NCI-H526 treated with DMSO at 0.1 percent for 48 hours (cell line): ENCODE measurements at regions not wholly inside any gene's neighbourhood (a gene's known extent, or its start where the extent isn't known, plus 50 kb on each side); places are given as distances from the start of the nearest gene placed in this dataset.

ENCODE experiments used
- DNase-seq: peaks from one replicate; lab custom pipeline; 2025; lab: John Stamatoyannopoulos, UW

DNA sequence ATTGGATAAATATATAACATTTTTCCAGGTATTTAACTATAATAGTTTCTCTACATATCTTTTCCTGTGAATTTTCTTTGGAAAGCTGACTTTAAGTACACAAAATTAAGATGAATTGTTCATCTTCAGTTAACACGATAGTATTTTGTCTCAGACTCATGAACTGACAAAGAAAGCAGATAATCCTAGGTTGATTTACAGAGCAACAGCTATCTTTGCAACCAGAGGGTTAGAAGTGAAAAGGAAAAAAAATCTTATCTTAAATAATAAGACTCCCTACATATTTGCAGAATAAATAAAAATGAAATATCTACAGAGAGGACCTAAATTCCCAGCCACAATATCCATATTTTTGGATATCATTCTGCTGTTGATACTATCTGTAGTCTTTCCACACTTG, 350.2 kb upstream of the GRM7 start:
- DNase-seq, result no peak

DNA sequence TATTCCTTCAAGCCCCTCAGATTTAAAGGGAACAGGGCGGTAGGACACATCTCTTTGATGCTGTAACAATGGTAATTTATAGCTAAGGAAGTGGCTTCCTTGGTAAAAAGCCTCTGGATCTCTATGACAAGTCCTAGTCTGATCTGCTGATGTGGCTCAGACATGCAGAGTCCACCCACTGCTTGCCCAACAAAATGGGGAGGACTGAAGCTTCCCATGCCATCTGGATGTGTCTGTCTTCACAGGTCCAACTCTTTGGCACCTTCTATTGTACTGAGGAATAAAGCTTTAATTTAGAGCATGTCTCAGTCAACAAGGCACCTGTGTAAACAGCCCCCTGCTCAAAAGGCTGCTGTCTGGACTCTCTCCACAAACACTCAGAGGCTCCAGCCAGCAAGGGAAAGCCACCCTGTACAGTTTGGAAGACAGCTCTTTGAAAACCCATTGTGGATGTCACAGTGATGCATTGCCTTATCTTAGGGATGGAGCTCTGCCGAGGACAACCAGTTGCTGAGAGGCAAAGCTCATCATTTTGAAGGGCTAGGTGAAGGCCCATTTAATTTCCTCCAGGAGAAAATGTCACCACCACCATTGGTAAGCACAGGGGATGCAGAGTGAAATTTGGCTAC, 348.6 kb upstream of the GRM7 start:
- DNase-seq, result no peak

DNA sequence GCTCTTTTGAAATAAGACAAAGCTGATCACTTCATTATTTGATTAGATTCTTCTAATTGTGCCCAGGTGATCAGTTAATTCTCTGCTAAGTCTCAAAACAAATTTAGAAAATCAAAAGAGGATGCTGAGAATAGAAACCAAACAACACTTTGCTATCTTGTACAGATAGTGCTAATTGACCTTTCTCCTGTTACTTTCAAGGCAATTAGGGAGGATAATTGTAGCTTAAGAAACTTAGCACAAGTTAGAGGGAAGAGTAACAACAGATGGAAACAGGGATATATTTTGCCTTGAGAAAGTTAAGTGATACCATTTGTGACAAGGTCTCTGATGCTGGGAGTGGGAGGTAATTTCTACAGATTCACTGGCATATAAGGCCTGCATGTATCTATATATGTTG, 344.8 kb upstream of the GRM7 start:
- no peak for DNase-seq

DNA sequence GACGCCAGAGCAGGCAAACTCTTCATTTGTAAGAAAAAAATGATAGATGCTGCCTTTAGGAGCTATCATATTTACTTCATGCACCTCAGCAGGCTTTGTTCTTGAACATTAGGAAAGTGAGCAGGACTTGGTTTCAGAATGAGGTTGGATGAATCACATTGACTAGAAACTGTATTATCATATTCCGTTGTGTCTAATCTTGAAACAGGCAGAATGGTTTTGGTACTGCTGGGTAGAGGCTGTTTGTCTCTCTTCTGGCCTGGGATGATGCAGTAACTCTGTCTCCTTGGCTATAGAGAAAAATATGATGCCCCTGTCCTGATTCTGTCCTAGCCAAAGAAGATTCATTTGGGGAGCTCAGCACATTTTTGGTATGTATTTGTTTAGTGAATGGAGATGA, 344.2 kb upstream of the GRM7 start:
- no peak for DNase-seq

DNA sequence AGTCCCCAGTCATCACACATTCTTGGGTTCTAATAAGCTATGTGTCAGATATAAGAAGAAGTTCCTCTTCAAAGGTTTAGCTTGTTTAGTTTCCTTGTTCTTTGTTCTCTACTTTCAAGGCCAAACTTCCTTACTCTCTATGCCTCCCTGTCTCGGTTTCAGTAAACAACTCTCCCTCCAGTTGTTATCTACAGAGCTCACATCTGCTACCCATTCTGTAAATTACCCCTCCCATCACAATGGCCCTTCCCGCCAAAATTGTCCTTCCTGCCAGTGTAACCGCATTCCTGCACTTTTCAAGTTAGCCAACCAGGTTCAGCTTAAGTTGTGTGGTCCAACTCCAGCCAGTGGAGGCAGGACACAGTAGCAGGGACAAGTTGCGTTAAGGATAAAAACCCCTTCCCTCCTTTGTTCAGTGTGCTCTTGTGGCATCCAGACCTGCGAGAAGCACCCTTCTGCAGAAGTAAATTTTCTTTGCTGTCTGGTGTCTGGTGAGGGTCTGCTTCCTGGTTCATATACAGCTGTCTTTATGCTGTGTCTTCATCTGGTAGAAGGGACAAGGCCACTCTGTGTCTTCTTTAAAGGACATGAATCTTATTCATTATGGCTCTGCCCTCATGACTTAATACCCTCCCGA, 342.1 kb upstream of the GRM7 start:
- DNase-seq, result no peak

DNA sequence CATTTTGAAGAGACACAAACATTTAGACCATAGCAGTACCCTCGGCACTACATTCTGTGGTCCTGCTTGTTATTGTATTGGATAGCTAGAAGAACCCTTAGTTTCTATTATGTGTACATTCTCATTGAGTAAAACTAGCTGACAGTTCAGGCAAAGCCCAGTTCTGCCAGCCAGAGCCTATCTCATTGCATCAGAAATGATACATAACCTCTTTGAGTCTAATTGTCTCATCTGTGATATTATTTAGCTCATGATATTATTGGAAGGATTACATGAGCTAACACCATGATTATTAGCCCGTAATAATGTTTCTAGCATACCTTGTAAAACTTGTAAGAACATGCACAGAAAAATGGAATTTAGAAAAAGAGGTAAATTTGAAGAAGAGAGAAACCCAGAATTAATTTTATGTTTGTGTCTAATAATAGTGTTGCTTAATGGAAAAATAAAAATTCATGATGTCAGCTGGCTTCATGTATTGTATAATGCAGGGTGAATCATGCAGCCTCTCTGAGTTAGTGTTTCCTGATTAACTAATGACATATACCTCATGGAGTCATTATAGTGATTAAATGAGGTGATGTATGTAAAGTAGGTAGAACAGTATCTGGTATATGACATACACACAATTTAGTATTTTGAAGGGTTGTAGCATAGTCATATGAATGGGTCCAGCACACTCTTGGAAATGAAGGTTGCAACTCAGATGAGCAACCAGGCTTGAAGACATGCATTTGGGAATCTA, 339.4 kb upstream of the GRM7 start:
- DNase-seq, result no peak

DNA sequence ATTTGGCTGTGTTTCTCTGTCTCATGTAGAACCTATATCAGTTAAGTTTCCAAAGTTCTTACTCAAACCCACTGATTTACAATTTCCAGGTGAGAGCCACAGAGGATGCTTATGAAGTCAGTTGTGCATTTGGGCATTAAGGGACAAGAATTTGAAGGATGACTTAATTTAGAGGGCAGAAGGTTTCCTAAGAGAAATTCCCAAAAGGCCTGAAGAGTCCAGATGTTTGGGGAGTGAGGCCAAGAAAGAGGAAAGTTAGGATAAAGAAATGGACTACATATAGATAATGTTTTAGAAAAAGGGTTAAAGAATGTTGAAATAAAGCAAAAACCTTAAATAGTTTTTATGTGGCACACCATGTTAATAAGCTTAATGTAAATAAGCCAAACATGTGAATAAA, 338.7 kb upstream of the GRM7 start:
- no peak for DNase-seq

DNA sequence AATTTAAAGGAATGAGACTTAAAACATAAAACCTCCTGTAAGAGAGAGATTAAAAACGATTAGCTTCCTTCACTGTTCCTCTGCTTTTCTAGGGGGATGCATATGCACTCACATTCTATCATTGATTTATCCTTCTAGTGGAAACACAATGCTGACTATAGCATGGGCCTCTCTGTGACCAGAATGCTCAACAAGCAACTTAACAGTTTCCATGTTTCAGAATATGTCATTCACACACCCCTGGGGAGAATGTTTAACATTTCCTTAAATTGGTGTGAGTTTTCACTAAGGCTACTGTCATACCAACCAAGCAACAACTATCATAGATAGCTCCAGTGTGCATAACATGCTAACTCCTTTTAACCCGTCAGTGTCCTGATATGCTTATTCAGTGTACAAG, 337.9 kb upstream of the GRM7 start:
- DNase-seq, result no peak

DNA sequence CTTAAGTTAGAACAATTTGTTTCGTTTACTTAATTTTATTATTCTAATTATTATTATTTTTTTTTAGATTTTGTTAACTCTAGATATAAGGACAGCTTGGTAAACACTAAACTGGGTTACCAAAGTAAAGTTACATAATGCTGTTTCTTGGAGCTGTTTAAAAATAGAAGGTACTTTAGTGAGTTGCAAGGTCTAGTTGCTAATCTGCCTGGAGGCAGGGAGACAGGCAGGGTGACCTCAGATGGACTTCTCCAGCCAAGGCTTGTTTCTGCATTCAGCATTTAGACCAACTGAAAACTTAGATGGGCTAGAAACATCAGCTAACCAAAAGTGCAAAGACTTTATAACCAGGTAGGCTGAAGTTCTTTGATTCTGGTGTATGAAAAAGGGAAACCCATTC, 336.4 kb upstream of the GRM7 start:
- no peak for DNase-seq

DNA sequence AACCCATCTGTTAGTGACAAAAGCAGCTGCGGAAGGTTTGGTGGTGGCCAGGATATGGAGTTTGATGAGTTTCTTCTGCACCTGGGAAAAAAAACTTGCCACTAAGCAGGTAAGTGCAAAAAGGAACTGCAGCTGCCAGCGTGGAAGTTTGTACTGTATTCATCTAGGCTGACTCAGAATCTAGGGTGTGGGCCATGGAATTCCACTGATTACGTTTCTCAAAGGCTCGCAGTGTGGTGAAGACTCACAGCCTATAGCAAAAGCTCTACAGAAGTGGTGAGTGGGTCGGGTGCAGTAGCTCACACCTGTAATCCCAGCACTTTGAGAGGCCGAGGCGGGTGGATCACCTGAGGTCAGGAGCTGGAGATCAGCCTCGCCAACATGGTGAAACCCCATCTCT, 334.6 kb upstream of the GRM7 start:
- DNase-seq, result no peak

DNA sequence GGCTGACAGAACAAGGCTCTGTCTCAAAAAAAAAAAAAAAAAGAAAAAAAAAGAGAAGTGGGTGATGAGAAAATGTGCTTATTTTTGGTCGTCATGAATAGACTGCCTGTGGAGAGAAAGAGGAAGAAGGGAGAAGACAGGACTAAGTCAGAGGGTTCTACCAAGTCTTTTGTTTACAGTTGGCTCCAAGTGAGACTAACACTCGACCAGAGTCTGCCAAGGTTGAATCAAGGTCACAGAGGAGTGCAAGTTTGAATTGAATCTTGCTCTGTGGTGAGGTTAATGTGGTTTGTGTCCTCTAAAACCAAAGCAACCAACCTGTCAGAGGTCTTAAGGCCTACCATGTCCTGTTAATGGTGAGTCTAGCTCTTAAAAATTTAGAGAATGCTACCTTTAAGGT, 334.1 kb upstream of the GRM7 start:
- DNase-seq, result no peak

DNA sequence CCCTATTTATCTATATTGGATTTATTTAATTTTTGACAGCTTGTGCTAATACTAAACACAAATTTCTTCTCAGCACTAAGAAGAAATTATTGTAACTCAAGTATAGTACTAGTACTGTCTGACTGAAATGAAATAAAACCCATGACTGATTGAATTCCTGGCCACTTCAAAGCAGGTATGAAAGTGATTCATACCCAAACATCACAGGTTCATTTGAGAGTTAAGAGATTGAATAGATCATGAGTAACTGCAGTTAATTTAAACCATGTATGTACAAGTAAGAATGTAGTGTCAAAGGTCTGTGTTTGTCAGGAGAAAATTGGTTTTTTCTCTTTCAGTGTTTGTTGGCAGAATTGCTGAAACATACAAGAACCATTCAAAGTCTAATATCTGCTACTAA, 332.0 kb upstream of the GRM7 start:
- DNase-seq, result no peak

DNA sequence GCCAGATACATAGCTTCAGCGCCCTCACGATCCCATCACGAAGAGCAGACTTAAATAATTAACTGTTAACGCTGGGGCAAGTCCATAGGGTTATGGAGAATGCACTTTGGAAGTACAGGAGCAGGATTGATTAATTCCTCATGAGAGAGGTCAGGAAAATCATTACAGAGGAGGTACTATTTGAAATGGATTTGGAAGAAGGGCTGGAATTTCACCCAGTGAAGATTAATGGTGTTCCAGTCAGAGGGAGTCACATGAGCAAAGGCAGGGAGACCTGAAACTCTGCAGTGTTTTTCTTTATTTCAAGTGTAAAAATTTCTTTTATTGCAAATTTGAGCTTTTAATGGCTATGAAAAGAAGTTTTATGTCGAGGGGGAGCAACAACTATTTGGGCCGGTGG, 329.8 kb upstream of the GRM7 start:
- no peak for DNase-seq

DNA sequence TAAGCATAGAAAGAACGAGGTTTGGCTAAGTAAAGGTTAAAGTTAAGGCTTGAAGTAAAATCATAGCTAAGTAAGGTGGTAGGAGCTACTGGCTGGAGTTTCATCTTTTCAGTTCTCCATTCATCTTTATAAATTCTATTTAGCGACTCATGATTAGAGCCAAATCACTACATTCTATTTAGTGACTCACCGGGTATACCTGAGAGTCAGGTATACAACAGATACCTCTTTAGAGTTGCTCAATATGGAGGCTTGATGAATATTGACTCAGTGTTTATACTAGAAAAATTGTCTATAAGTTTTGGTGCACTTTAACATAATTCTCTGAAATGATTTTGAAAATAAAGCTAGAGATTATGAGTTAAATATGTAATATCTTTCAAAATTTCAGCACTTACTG, 328.8 kb upstream of the GRM7 start:
- DNase-seq, result no peak

DNA sequence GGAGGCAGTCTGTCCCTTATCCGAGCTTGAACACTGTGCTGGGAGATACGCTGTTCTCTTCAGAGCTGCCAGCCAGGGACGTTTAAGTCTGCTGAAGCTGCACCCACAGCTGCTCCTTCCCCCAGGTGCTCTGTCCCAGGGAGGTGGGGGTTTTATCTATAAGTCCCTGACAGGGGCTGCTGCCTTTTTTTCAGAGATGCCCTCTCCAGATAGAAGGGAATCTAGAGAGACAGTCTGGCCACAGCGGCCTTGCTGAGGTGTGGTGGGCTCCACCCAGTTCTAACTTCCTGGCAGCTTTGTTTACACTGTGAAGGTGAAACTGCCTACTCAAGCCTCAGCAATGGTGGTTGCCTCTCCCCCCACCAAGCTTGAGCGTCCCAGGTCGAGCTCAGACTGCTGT, 319.9 kb upstream of the GRM7 start:
- DNase-seq, result no peak

DNA sequence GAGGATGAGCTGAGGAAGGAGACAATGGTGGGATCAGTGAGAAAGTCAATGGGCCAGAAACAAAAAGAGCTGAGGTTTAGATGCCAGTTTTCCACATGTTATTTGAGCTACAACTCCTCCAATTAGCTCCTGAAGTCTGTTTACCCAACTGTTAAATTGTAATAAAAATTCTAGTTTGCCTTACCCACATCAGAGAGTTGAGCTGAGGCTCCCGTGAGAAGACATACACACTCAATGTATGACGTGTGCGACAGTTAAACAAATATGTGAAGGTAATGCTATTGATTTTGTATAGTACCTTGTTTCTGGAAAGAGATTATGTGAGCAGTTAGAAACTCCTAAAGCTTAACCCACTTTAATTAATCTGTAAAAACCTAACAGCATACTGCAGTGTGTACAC, 318.1 kb upstream of the GRM7 start:
- DNase-seq, result no peak

DNA sequence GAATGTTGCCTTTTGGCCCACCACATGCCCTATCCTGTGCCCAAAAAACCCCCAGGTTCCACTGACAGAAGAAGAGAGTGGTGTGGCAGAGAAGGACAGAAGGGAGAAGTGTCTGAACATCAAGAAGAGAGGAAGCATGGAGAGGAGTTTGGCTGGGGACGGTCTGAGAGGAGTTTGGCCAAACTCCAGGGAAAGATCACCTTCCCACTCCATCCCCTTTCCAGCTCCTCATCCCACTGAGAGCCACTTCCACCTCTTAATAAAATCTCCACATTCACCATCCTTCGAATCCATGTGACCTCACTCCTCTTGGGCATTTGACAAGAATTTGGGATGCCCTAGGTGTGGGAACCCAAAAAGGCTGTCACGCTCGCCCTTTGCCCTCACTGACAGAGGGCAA, 311.6 kb upstream of the GRM7 start:
- no peak for DNase-seq

DNA sequence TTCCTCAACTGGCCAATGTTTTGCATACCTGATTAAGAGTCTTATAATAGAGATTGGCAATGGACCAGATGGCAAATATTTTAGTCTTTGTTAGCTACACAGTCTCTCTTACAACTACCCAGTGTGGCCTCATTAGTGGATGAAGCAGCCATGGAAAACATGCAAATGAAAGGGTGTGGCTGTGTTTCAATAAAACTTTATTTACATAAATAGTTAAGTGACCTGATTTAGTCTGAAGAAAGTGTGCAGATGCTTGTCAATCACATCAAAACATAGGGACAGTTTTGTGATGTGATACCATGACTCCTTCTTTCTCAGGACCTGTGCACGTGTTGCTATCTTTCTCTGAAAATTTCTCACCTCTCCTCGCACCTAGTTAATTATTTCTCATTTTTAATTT, 309.8 kb upstream of the GRM7 start:
- DNase-seq, result no peak

DNA sequence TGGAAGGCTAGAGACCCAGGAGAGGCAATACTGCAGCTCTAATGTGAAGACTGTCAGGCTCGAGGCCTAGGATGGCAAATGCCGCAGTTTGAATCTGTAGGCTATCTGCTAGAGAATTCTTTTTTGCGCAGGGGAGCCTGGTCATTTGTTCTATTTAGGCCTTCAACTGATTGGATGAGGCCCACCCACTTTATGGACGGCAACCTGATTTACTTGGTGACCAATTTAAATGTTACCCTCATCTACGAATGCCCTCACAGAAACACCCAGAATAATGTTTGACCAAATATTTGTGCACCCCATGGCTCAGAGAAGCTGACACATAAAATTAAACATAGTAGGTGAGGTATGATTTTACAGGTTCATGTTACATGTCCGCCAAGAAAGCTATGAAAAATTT, 300.7 kb upstream of the GRM7 start:
- no peak for DNase-seq

DNA sequence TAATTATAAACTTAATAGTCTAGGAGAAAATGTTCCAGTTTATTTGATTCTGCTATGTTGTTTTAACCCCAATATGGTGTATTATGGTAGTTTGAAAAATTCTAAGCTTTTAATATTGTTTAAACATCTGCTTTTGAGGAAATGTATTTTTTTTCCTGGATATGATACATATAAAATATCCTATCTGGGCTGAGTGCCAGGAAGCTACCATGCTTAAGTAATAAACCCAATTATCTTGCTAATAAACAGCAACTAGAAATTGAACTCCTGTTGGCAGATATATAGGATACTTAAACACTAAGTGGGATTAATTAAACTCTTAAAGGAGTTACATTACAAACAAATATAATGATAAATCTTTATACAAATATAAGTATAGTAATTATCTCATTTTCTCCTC, 293.7 kb upstream of the GRM7 start:
- no peak for DNase-seq

DNA sequence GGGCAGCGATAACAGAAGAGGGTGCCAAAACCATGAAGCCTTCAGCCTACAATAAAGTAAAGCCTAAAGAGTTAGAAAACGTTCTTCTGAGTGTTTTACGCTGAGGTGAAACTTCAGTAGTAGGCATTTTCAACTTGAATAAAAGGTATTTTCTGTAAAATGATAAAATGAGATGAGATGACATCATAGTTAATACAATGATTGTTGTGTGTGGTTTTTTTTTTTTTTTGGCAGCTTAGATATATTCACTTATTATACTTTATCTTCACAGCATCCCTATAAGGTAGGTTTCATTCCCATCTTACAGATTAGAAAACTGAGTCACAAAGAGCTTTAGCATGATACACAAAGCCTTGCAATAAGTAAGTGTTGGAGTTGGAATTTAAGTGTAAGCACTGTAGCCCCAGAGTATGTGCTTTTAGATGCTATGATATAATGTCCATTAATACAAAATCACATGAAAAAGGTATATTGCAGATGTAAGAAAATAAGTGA, 291.9 kb upstream of the GRM7 start:
- no peak for DNase-seq

DNA sequence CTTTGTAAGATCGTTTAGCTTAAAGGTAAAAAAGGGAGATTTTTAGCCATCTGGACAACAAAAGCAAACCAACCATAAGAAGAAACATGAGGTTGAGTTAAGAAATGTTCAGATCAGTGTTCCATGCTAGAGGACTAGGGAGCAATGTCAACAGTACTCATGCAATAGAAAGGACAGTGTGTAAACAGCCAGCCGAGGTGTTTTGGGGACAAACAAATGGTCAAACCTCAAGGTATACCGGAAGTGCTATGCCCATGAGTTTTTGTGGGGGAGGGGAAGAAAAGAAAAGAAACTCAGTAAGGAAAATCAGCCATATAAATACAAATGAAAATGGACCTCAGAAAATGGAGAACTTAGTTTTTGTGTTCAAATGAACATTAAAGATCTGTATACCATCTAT, 289.5 kb upstream of the GRM7 start:
- DNase-seq, result no peak

DNA sequence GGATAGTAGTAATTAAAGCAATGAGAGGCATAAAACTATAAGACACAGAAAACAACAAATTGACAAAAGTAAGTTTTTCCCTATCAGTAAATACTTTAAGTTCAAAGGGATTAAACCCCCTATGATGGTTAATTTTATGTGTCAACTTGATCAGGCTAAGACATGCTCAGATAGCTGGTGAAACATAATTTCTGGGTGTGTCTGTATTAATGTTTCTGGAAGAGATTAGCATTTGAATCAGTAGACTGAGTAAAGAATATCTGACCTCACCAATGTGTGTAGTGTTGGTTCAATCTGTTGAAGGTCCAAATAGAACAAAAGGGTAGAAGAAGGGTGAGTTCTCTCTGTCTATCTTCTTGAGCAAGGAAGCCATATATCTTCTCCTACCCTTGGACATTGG, 283.3 kb upstream of the GRM7 start:
- no peak for DNase-seq

DNA sequence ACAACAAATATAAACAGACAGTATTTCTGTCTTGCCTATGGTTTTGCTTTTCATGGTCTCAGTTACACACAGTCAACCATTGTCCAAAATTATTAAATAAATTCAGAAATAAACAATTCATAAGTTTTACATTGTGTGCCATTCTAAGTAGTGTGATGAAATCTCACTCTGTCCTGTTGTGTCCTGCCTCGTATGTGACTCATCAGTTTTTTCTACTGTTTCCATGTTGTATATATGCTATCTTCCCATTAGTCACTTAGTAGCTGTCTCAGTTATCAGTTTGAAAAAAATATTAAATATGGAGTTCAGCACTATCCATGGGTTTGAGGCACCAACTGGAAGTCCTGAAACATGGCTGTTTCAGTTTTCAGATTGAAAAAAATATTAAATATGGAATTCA, 282.4 kb upstream of the GRM7 start:
- no peak for DNase-seq
